ENCODE measurements at regions not wholly inside any gene's neighbourhood (a gene's known extent, or its start where the extent isn't known, plus 50 kb on each side); places are given as distances from the start of the nearest gene placed in this dataset.

DNA sequence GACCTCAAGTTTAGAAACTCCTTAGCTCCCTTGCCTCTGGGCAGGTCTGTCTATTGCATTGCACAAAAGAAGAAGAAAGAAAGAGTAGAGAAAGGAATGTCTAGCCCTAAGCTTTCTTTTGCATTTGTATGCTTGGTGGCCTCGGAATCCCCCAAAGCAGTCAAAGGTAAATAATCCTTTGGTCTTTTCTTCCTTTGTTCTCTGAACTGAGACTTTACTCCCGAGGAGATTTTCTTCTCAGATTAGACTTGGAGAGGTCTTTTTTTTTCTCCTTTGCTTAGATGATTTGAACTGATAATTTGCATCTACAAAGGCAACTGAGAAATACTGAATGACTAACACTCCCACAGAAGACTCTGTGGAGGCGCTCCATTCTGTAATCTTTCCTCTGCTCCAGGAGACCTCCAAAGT, 93.2 kb downstream of the AKR1D1 start:
- no peak overlapping the region for H3K27ac ChIP-seq
- no peak overlapping the region for H3K4me2 ChIP-seq (ENCODE audit: unreplicated experiment)
- in situ Hi-C loops (cut with MboI): loop anchor here (25.0 kb wide), 1 partner anchor 568 kb away; no protein-coding TSS in a partner anchor
- TF ChIP-seq EZH2phosphoT487 (IDR thresholded peaks at IDR 0.05; ENCODE audit: insufficient read depth, low read depth): no peak
- TF ChIP-seq EZH2 (IDR thresholded peaks at IDR 0.05; ENCODE audit: insufficient read depth, poor library complexity, severe bottlenecking): no peak
- no peak overlapping the region for H3K4me3 ChIP-seq
- no peaks in the 10 kb centered on the region for H3K27me3 ChIP-seq (replicated peaks; ENCODE audit: insufficient read depth)
- no peaks in the 10 kb centered on the region for H3K9me3 ChIP-seq (ENCODE audit: low read depth)
- no peaks in the 10 kb centered on the region for H4K20me1 ChIP-seq (ENCODE audit: insufficient read depth)
- H3K36me3 ChIP-seq (ENCODE audit: low read depth): no peaks in the 10 kb centered on the region
- no peaks in the 10 kb centered on the region for H3K79me2 ChIP-seq (ENCODE audit: insufficient read depth)
- 0% methylated on average over 3 of the region's 3 CpGs for WGBS, 2 experiments (ENCODE audit: low coverage in 1 of 2, low lambda C conversion rate in 2 of 2, missing lambda C conversion rate in 2 of 2)
- H3K9ac ChIP-seq: no peak overlapping the region
- H3K4me1 ChIP-seq (ENCODE audit: insufficient read depth): no peaks in the 10 kb centered on the region
- no peaks in the 10 kb centered on the region for H3F3A ChIP-seq (ENCODE audit: insufficient read depth)
- no peak overlapping the region for H2AFZ ChIP-seq
- no peak for DNase-seq
- H3K9me2 ChIP-seq (ENCODE audit: insufficient read depth): no peaks in the 10 kb centered on the region

GRCh38 chr7:138170298-138170697, 94.0 kb downstream of the AKR1D1 start:
- in situ Hi-C loops (cut with MboI): loop anchor here (25.0 kb wide), 1 partner anchor 567 kb away; no protein-coding TSS in a partner anchor

DNA sequence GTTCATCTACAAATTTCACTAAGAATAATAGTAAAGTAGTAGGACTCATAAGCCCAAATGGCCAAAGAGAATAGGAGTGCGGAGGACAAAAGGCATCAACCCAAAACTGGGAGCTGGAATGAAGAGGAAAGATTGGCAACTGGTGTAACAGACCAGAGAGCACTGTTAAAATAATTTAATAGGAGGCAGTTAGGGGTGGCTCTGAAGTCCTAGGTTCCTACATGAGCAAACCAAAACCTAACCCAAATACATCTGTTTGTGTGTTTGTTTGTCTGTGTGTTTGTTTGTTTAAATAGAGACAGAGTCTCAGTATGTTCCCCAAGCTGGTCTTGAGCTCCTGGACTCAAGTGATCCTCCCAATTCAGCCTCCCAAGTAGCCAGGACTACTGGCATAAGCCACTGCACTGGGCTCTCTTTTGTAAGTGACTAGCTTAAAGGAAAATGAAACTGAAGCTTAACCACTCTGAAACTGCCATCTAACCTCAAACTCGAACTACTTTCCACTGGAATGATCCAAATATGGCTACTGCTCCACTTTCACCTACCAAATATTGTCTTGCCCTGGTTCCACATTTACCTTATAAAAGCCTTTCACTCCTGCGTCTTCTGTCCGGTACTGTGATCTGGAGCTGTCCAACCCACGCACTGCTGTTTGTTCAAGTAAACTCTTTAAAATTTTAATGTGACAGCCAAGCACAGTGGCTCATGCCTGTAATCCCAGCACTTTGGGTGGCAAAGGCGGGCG, 94.9 kb downstream of the AKR1D1 start:
- no peaks in the 10 kb centered on the region for H3K4me1 ChIP-seq (ENCODE audit: insufficient read depth)
- no peak for TF ChIP-seq EZH2 (IDR thresholded peaks at IDR 0.05; ENCODE audit: insufficient read depth, poor library complexity, severe bottlenecking)
- TF ChIP-seq EZH2phosphoT487 (IDR thresholded peaks at IDR 0.05; ENCODE audit: insufficient read depth, low read depth): no peak
- no peaks in the 10 kb centered on the region for H4K20me1 ChIP-seq (ENCODE audit: insufficient read depth)
- H3K9ac ChIP-seq: no peak overlapping the region
- in situ Hi-C loops (cut with MboI): loop anchor here (25.0 kb wide), 1 partner anchor 566 kb away; no protein-coding TSS in a partner anchor
- no peak overlapping the region for H3K4me2 ChIP-seq (ENCODE audit: unreplicated experiment)
- no peak for DNase-seq
- no peaks in the 10 kb centered on the region for H3K9me2 ChIP-seq (ENCODE audit: insufficient read depth)
- 39 to 42% methylated on average over 7 of the region's 7 CpGs for WGBS, 2 experiments (ENCODE audit: low coverage in 1 of 2, low lambda C conversion rate in 2 of 2, missing lambda C conversion rate in 2 of 2)
- H3K4me3 ChIP-seq: no peak overlapping the region
- H3F3A ChIP-seq (ENCODE audit: insufficient read depth): no peaks in the 10 kb centered on the region
- H3K27ac ChIP-seq: no peak overlapping the region
- no peaks in the 10 kb centered on the region for H3K79me2 ChIP-seq (ENCODE audit: insufficient read depth)
- H3K36me3 ChIP-seq (ENCODE audit: low read depth): no peaks in the 10 kb centered on the region
- H2AFZ ChIP-seq: no peak overlapping the region
- no peaks in the 10 kb centered on the region for H3K9me3 ChIP-seq (ENCODE audit: low read depth)
- no peaks in the 10 kb centered on the region for H3K27me3 ChIP-seq (replicated peaks; ENCODE audit: insufficient read depth)

More at GRCh38 chr7:138170298-138170697, 94.0 kb downstream of the AKR1D1 start:
- TF ChIP-seq EZH2 (IDR thresholded peaks at IDR 0.05; ENCODE audit: insufficient read depth, poor library complexity, severe bottlenecking): no peak
- no peak for TF ChIP-seq EZH2phosphoT487 (IDR thresholded peaks at IDR 0.05; ENCODE audit: insufficient read depth, low read depth)
- Histone ChIP-seq H4K20me1 (ENCODE audit: insufficient read depth) (no peaks in the 10 kb centered on the region), H3F3A (ENCODE audit: insufficient read depth) (no peaks in the 10 kb centered on the region), H3K27ac (no peak overlapping the region), H3K27me3 (replicated peaks; ENCODE audit: insufficient read depth) (no peaks in the 10 kb centered on the region), H3K79me2 (ENCODE audit: insufficient read depth) (no peaks in the 10 kb centered on the region), H3K4me1 (ENCODE audit: insufficient read depth) (no peaks in the 10 kb centered on the region), H3K4me2 (ENCODE audit: unreplicated experiment) (no peak overlapping the region), H3K4me3 (no peak overlapping the region), H3K9me2 (ENCODE audit: insufficient read depth) (no peaks in the 10 kb centered on the region), H3K9ac (no peak overlapping the region), H3K36me3 (ENCODE audit: low read depth) (no peaks in the 10 kb centered on the region), H3K9me3 (ENCODE audit: low read depth) (no peaks in the 10 kb centered on the region), H2AFZ (no peak overlapping the region)
- no peak for DNase-seq
- 3% methylated on average over 2 of the region's 2 CpGs for WGBS, 2 experiments (ENCODE audit: low coverage in 1 of 2, low lambda C conversion rate in 2 of 2, missing lambda C conversion rate in 2 of 2)

DNA sequence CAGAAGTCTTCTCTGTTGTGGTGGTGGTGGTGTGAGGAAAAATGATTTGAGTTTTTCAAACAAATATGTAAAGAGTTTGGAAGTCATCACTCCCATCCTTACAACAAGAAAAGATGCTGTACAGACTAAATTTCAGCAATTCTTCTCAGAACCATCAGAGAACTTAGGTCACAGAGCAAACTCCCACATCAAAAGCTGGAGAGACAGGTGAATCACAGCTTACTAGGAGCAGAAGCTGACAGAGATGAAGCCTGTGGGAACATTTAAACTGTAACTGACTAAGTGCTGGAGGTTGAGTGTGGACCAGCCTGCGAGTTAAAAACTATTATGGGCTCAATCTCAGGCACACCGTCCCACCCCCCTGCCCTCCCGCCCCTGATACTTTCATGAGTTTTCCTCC, 97.3 kb downstream of the AKR1D1 start:
- Histone ChIP-seq H3K79me2 (ENCODE audit: insufficient read depth) (no peaks in the 10 kb centered on the region), H3K9ac (no peak overlapping the region), H3K4me1 (ENCODE audit: insufficient read depth) (no peaks in the 10 kb centered on the region), H3K9me3 (ENCODE audit: low read depth) (no peaks in the 10 kb centered on the region), H3K9me2 (ENCODE audit: insufficient read depth) (no peaks in the 10 kb centered on the region), H3K4me2 (ENCODE audit: unreplicated experiment) (no peak overlapping the region), H3K36me3 (ENCODE audit: low read depth) (no peaks in the 10 kb centered on the region), H4K20me1 (ENCODE audit: insufficient read depth) (no peaks in the 10 kb centered on the region), H3K27me3 (replicated peaks; ENCODE audit: insufficient read depth) (no peaks in the 10 kb centered on the region), H3K4me3 (no peak overlapping the region), H3K27ac (no peak overlapping the region), H2AFZ (no peak overlapping the region), H3F3A (ENCODE audit: insufficient read depth) (no peaks in the 10 kb centered on the region)
- in situ Hi-C loops (cut with MboI): loop anchor here (25.0 kb wide), 1 partner anchor 564 kb away; no protein-coding TSS in a partner anchor
- TF ChIP-seq EZH2 (IDR thresholded peaks at IDR 0.05; ENCODE audit: insufficient read depth, poor library complexity, severe bottlenecking) (no peak), EZH2phosphoT487 (IDR thresholded peaks at IDR 0.05; ENCODE audit: insufficient read depth, low read depth) (no peak)
- 26 to 39% methylated on average over 3 of the region's 3 CpGs for WGBS, 2 experiments (ENCODE audit: low coverage in 1 of 2, low lambda C conversion rate in 2 of 2, missing lambda C conversion rate in 2 of 2)
- DNase-seq: no peak
